Endothelial cell of umbilical vein (primary cell): ENCODE measurements at regions not wholly inside any gene's neighbourhood (a gene's known extent, or its start where the extent isn't known, plus 50 kb on each side); places are given as distances from the start of the nearest gene placed in this dataset.

ENCODE experiments used
- BruUV-seq: library from RNA; stranded (reverse); fragments of 400-500 nt; replicated peaks from 2 replicates; lab custom pipeline; 2021; lab: Mats Ljungman, UMichigan
- CTCF ChIA-PET: fragments of 300-600, 350-600 bp; sonication (Branson Sonifier 250); formaldehyde crosslinking; loops from one replicate; lab custom pipeline; 2021; ENCODE audit warnings: antibody characterized with exemption, inconsistent platforms; lab: Charles Lee
- POLR2A ChIA-PET: fragments of 300-600, 350-600 bp; sonication (Branson Sonifier 250); formaldehyde crosslinking; loops from one replicate; lab custom pipeline; 2021; ENCODE audit warnings: antibody characterized with exemption, inconsistent platforms; lab: Charles Lee
- DNase-seq: peaks from one replicate; pipeline ENCODE4 v3.0.0-alpha.2; 2011; ENCODE audit warnings: low read depth, low spot score
- FAIRE-seq: peaks from 2 replicates; lab custom pipeline; 2011; peaks lifted over from hg19 to GRCh38; lab: Jason Lieb, UNC
- H2AFZ ChIP-seq: 2 replicates; pipeline ENCODE4 v1.6.0; 2012; ENCODE audit warnings: low read depth, low read length, control low read depth, inconsistent platforms
- H3K27ac ChIP-seq: 2 replicates; pipeline ENCODE4 v1.5.1; 2011; ENCODE audit warnings: low read depth, mild to moderate bottlenecking, control low read depth, low read length, moderate library complexity; ENCODE audit not compliant: insufficient read depth
- H3K27me3 ChIP-seq, 2 experiments: 2 replicates each; pipeline versions ENCODE4 v1.6.0 to v1.6.1; 2011; ENCODE audit warnings: low read length in 2 of 2, mixed read lengths in 1 of 2; ENCODE audit not compliant: control insufficient read depth in 2 of 2, insufficient read depth in 2 of 2
- H3K36me3 ChIP-seq, 2 experiments: 2 replicates in 1 of 2; 3 replicates in 1 of 2; pipeline ENCODE4 v1.5.1; 2011; ENCODE audit warnings: low read length in 2 of 2, mild to moderate bottlenecking in 1 of 2, moderate library complexity in 1 of 2; ENCODE audit not compliant: control insufficient read depth in 2 of 2, insufficient read depth in 2 of 2; ENCODE audit errors: extremely low read depth in 1 of 2
- H3K4me1 ChIP-seq: 3 replicates; pipeline ENCODE4 v1.5.1; 2011; ENCODE audit warnings: mild to moderate bottlenecking, low read length; ENCODE audit not compliant: control insufficient read depth, insufficient read depth; ENCODE audit errors: extremely low read depth
- H3K4me2 ChIP-seq: 2 replicates; pipeline ENCODE4 v1.6.1; 2011; ENCODE audit warnings: low read length, control low read depth, mixed read lengths; ENCODE audit not compliant: insufficient read depth
- H3K4me3 ChIP-seq, 3 experiments: fragments of 200-600 bp in 1 of 3; sonication (generic), shearing (Covaris generic) in 1 of 3; replicated peaks in 1 of 3; 2 replicates each; pipeline ENCODE4 v1.5.1; 2011 to 2016; ENCODE audit warnings: control low read depth in 3 of 3, low read length in 3 of 3, mild to moderate bottlenecking in 2 of 3, inconsistent platforms in 1 of 3, low read depth in 1 of 3, moderate library complexity in 1 of 3; ENCODE audit not compliant: insufficient read depth in 1 of 3
- H3K79me2 ChIP-seq: 2 replicates; pipeline ENCODE4 v1.6.0; 2012; ENCODE audit warnings: low read length, inconsistent platforms; ENCODE audit not compliant: control insufficient read depth, insufficient read depth
- H3K9ac ChIP-seq: replicated peaks from 2 replicates; pipeline ENCODE3; 2011; ENCODE audit warnings: low read length, control low read depth; ENCODE audit not compliant: insufficient read depth; ENCODE audit errors: extremely low read depth
- H3K9me1 ChIP-seq: replicated peaks from 3 replicates; pipeline ENCODE4 v1.6.0; 2011; ENCODE audit warnings: mild to moderate bottlenecking, low read length; ENCODE audit not compliant: control insufficient read depth, insufficient read depth; ENCODE audit errors: extremely low read depth
- H3K9me3 ChIP-seq: replicated peaks from 2 replicates; pipeline ENCODE4 v1.5.1; 2012; ENCODE audit warnings: low read length, inconsistent platforms; ENCODE audit not compliant: control insufficient read depth, insufficient read depth
- H4K20me1 ChIP-seq: replicated peaks from 2 replicates; pipeline ENCODE3; 2011; ENCODE audit warnings: mild to moderate bottlenecking, low read length; ENCODE audit not compliant: control insufficient read depth, insufficient read depth; ENCODE audit errors: extremely low read depth
- CTCF ChIP-seq, 2 donors: IDR thresholded peaks; 1 replicate in 1 of 2; 2 replicates in 1 of 2; pipeline ENCODE4 v1.5.1; 2011; ENCODE audit warnings: low read length in 2 of 2, mild to moderate bottlenecking in 2 of 2, moderate library complexity in 2 of 2, control low read depth in 1 of 2, inconsistent platforms in 1 of 2, low read depth in 1 of 2; ENCODE audit not compliant: insufficient read depth in 1 of 2; ENCODE audit errors: extremely low read depth in 1 of 2
- EZH2 ChIP-seq: IDR thresholded peaks from 2 replicates; pipeline ENCODE4 v1.6.1; 2012; ENCODE audit warnings: borderline replicate concordance, low read depth, mild to moderate bottlenecking, moderate library complexity, low read length, inconsistent platforms; ENCODE audit not compliant: severe bottlenecking
- FOS ChIP-seq: IDR thresholded peaks from 2 replicates; pipeline ENCODE4 v1.6.1; 2011; ENCODE audit warnings: mild to moderate bottlenecking, low read length, moderate library complexity, borderline replicate concordance; ENCODE audit not compliant: insufficient read depth
- GATA2 ChIP-seq: IDR thresholded peaks from 2 replicates; pipeline ENCODE4 v1.7.0; 2011; ENCODE audit warnings: low read depth, mild to moderate bottlenecking, moderate library complexity, mixed read lengths, low read length; ENCODE audit not compliant: insufficient read length, insufficient read depth
- JUN ChIP-seq: IDR thresholded peaks from 2 replicates; pipeline ENCODE4 v1.6.1; 2011; ENCODE audit warnings: borderline replicate concordance, low read depth; ENCODE audit not compliant: insufficient read length, insufficient read depth
- MAX ChIP-seq: IDR thresholded peaks from 2 replicates; pipeline ENCODE4 v1.6.1; 2011; ENCODE audit not compliant: insufficient read depth, insufficient read length
- MYC ChIP-seq: IDR thresholded peaks from one replicate; pipeline ENCODE4 v1.6.1; 2011; ENCODE audit warnings: mild to moderate bottlenecking, low read depth, low read length
- POLR2A ChIP-seq: IDR thresholded peaks from 2 replicates; pipeline ENCODE4 v1.6.1; 2012; ENCODE audit warnings: low read depth, mild to moderate bottlenecking, control low read depth, low read length
- POLR2AphosphoS5 ChIP-seq: IDR thresholded peaks from 2 replicates; pipeline ENCODE4 v1.6.1; 2012; ENCODE audit warnings: low read depth, mild to moderate bottlenecking, control low read depth, low read length, moderate library complexity; ENCODE audit not compliant: insufficient read depth
- dilution Hi-C: fragments of 300-500 bp; cut with MboI; formaldehyde crosslinking; loops from one replicate; pipeline ENCODE4 v1.15.0; 2019; ENCODE audit warnings: low sequenced_read_pairs; ENCODE audit not compliant: extremely low pct_ligation_motif_present
- intact Hi-C: fragments of 100-400 bp; cut with micrococcal nuclease; formaldehyde crosslinking; loops from one replicate; pipeline ENCODE4 v1.10.0; 2022

- Histone ChIP-seq H3K27me3 (no peaks in the 10 kb centered on the region), H3K9me1 (no peaks in the 10 kb centered on the region), H3K4me2 (no peak overlapping the region), H3K9me3 (no peaks in the 10 kb centered on the region), H3K79me2 (no peaks in the 10 kb centered on the region), H3K4me1 (no peaks in the 10 kb centered on the region), H3K36me3 (no peaks in the 10 kb centered on the region), H3K4me3 (no peak overlapping the region), H3K9ac (no peak overlapping the region), H3K27ac (no peak overlapping the region), H4K20me1 (no peaks in the 10 kb centered on the region), H2AFZ (no peak overlapping the region)
- POLR2A ChIA-PET, result no interaction called here
- FAIRE-seq (no peak), DNase-seq (no peak)
- intact Hi-C loops (no loop called here), dilution Hi-C loops (no loop called here)
- CTCF ChIA-PET, result interaction anchor here (1.0 to 1.5 kb wide), 2 partner anchors 12 to 27 kb away, joined by 3 to 4 read pairs; no protein-coding TSS in a partner anchor
- BruUV-seq, result no TSS peak
- TF ChIP-seq MAX (no peak), POLR2AphosphoS5 (no peak), JUN (no peak), FOS (no peak)
These were observed 108.2 kb downstream of the RTP5 start for GRCh38 chr2:241977557-241978300.

- no peak overlapping the region for H2AFZ ChIP-seq
- no peaks in the 10 kb centered on the region for H3K9me1 ChIP-seq
- H3K4me2 ChIP-seq, result no peak overlapping the region
- no peaks in the 10 kb centered on the region for H3K36me3 ChIP-seq
- H3K9me3 ChIP-seq, result no peaks in the 10 kb centered on the region
- H3K27me3 ChIP-seq, result no peaks in the 10 kb centered on the region
- H3K79me2 ChIP-seq, result no peaks in the 10 kb centered on the region
- H3K4me1 ChIP-seq, result no peaks in the 10 kb centered on the region
- intact Hi-C loops, result no loop called here
- FAIRE-seq (no peak), DNase-seq (no peak)
- no peak overlapping the region for H3K4me3 ChIP-seq
- BruUV-seq, result no TSS peak
- no peak overlapping the region for H3K9ac ChIP-seq
- no peak overlapping the region for H3K27ac ChIP-seq
- H4K20me1 ChIP-seq, result no peaks in the 10 kb centered on the region
- POLR2A ChIA-PET, result no interaction called here
- dilution Hi-C loops, result no loop called here
- CTCF ChIA-PET, result interaction anchor here (1.0 to 1.5 kb wide), 2 partner anchors 13 to 28 kb away, joined by 3 to 4 read pairs; no protein-coding TSS in a partner anchor
- TF ChIP-seq CTCF (IDR thresholded peaks at IDR 0.05; ENCODE audit: extremely low read depth in 1 of 2, insufficient read depth in 1 of 2, low read depth in 1 of 2, low read length in 2 of 2) (no peak), MYC (no peak), POLR2A (no peak), MAX (no peak), JUN (no peak), EZH2 (no peak), GATA2 (no peak), POLR2AphosphoS5 (no peak), FOS (no peak)
These were observed 109.1 kb downstream of the RTP5 start for GRCh38 chr2:241978670-241979069.
